Kidney (tissue), 13 donors: ENCODE measurements at regions not wholly inside any gene's neighbourhood (a gene's known extent, or its start where the extent isn't known, plus 50 kb on each side); places are given as distances from the start of the nearest gene placed in this dataset.
"Not testable (repeated sequence)": the region's sequence is repeated elsewhere in the genome, so short reads cannot be mapped to it uniquely, and the experiment has no call there.

Experiments used
- DNase-seq, 5 donors: peaks; one replicate each; pipeline ENCODE4 v3.0.0-alpha.2; 2013 to 2020
- FAIRE-seq: peaks from 2 replicates; lab custom pipeline; 2012; peaks lifted over from hg19 to GRCh38; lab: Jason Lieb, UNC
- H3K27ac ChIP-seq, 2 donors: one replicate each; pipeline ENCODE4 v1.7.0; 2013; ENCODE audit warnings: low read depth in 2 of 2, low read length in 2 of 2, inconsistent platforms in 1 of 2
- H3K27me3 ChIP-seq: one replicate; pipeline ENCODE4 v1.7.1; 2013; ENCODE audit warnings: low read length, inconsistent platforms; ENCODE audit not compliant: control insufficient read depth, insufficient read depth
- H3K36me3 ChIP-seq, 3 donors: one replicate each; pipeline versions ENCODE4 v1.7.0 to v1.7.1; 2013; ENCODE audit warnings: low read length in 3 of 3, control low read depth in 1 of 3, inconsistent platforms in 1 of 3; ENCODE audit not compliant: insufficient read depth in 3 of 3, control insufficient read depth in 2 of 3
- H3K4me1 ChIP-seq, 3 donors: one replicate each; pipeline versions ENCODE4 v1.7.0 to v1.7.1; 2013; ENCODE audit warnings: low read length in 3 of 3, inconsistent platforms in 1 of 3, low read depth in 1 of 3; ENCODE audit not compliant: control insufficient read depth in 2 of 3, insufficient read depth in 2 of 3
- H3K4me3 ChIP-seq, 3 donors: one replicate each; pipeline versions ENCODE4 v1.7.0 to v1.8.1; 2013; ENCODE audit warnings: low read length in 3 of 3, control low read depth in 1 of 3, inconsistent platforms in 1 of 3
- H3K9ac ChIP-seq, 3 donors: one replicate each; pipeline versions ENCODE4 v1.7.0 to v1.7.1; 2013; ENCODE audit warnings: low read length in 3 of 3, control low read depth in 1 of 3, inconsistent platforms in 1 of 3
- H3K9me3 ChIP-seq, 3 donors: one replicate each; pipeline versions ENCODE4 v1.7.0 to v1.7.1; 2013; ENCODE audit warnings: low read length in 3 of 3, control low read depth in 1 of 3, inconsistent platforms in 1 of 3; ENCODE audit not compliant: control insufficient read depth in 2 of 3, insufficient read depth in 1 of 3
- intact Hi-C: fragments of 100-400 bp; cut with DNase I; formaldehyde crosslinking; loops from one replicate; pipeline ENCODE4 v1.11.1; 2022
- TF ChIP-seq, protein P1 (sequence below): IDR thresholded peaks from 3 replicates; pipeline ENCODE4 v1.5.1; 2012; ENCODE audit warnings: mild to moderate bottlenecking, moderate library complexity, borderline replicate concordance; ENCODE audit not compliant: insufficient read depth; ENCODE audit errors: extremely low read depth
- donor health status: control.
- donor health status: control.
- donor health status: control.
- donor health status: control.
- donor health status: control.
- donor health status: DM: yes; HTN: yes; CAD: no.
- donor health status: Normal renal cell carcinoma (clear cell type).

DNA sequence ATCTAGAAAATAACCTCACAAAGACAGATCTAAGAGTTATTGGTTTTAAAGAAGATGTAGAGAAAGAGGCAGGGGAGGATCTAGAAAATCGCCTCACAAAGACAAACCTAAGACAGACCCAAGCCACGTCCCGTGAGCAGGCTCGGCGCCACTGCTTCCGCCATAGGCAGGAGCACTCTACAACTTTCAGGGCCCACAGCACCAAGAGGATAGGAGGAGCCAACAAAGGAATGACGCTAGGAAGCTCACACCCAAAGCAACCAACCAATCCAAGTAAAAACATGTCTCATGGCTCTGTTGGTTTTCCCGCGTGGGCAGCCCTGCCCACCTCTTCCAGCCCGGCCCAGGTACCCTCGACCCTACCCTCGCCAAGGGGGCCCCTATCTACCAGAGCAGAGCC lies 4167.4 kb upstream of the OR11H1 start:
- Histone ChIP-seq H3K27me3 (no peaks in the 10 kb centered on the region), H3K9ac (no peak overlapping the region), H3K4me1 (no peaks in the 10 kb centered on the region), H3K9me3 (peaks cover 0 to 5% (median 2%) of the 10 kb centered on the region in 3 donors), H3K36me3 (no peaks in the 10 kb centered on the region), H3K27ac (no peak overlapping the region), H3K4me3 (no peak overlapping the region)
- intact Hi-C loops = no loop called here
- no peak for FAIRE-seq
- no peak for DNase-seq
- TF ChIP-seq, protein P1, sequence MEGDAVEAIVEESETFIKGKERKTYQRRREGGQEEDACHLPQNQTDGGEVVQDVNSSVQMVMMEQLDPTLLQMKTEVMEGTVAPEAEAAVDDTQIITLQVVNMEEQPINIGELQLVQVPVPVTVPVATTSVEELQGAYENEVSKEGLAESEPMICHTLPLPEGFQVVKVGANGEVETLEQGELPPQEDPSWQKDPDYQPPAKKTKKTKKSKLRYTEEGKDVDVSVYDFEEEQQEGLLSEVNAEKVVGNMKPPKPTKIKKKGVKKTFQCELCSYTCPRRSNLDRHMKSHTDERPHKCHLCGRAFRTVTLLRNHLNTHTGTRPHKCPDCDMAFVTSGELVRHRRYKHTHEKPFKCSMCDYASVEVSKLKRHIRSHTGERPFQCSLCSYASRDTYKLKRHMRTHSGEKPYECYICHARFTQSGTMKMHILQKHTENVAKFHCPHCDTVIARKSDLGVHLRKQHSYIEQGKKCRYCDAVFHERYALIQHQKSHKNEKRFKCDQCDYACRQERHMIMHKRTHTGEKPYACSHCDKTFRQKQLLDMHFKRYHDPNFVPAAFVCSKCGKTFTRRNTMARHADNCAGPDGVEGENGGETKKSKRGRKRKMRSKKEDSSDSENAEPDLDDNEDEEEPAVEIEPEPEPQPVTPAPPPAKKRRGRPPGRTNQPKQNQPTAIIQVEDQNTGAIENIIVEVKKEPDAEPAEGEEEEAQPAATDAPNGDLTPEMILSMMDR = no peak

DNA sequence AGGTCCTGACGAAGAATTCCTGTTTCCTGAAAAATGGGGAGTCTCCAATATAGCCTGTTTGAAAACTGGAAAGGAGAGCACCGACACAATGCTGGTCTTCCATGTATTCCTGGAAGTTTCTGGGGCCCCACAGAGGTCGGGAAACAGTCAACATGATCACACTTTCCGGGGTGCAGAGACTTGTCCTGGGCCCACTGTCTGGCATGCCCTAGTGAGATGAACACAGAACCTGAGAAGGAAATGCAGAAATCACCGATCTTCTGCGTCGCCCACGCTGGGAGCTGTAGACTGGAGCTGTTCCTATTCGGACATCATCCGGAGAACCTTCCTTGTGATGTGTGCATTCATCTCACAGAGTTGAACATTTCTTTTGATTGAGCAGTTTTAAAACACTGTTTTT lies 4166.5 kb upstream of the OR11H1 start:
- H3K9me3 ChIP-seq, H3K27me3 ChIP-seq, H3K4me3 ChIP-seq, H3K36me3 ChIP-seq, intact Hi-C loops, DNase-seq, H3K27ac ChIP-seq, FAIRE-seq, H3K4me1 ChIP-seq, H3K9ac ChIP-seq: not testable (repeated sequence)

DNA sequence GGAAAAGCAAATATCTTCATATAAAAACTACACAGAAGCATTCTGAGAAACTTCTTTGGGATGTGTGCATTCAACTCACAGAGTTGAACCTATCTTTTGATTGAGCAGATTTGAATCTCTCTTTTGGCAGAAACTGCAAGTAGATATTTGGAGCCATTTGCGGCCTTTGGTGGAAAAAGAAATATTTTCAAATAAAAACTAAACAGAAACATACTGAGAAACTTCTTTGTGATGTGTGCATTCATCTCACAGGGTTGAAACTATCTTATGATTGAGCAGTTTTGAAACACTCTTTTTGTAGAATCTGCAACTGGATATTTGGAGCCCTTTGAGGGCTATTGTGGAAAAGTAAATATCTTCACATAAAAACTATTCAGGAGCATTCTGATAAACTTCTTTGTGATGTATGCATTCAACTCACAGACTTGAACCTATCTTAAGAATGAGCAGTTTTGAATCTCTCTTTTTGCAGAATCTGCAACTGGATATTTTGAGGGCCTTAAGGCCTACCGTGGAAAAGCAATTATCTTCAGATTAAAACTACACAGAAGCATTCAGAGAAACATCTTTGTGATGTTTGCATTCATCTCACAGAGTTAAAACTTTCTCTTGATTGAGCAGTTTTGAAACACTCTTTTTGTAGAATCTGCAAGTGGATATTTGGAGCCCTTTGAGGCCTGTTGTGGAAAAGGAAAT lies 4158.2 kb upstream of the OR11H1 start:
- H3K9ac ChIP-seq, H3K27ac ChIP-seq, H3K4me3 ChIP-seq, H3K9me3 ChIP-seq, FAIRE-seq, H3K4me1 ChIP-seq, intact Hi-C loops, H3K27me3 ChIP-seq, DNase-seq, H3K36me3 ChIP-seq: not testable (repeated sequence)

DNA sequence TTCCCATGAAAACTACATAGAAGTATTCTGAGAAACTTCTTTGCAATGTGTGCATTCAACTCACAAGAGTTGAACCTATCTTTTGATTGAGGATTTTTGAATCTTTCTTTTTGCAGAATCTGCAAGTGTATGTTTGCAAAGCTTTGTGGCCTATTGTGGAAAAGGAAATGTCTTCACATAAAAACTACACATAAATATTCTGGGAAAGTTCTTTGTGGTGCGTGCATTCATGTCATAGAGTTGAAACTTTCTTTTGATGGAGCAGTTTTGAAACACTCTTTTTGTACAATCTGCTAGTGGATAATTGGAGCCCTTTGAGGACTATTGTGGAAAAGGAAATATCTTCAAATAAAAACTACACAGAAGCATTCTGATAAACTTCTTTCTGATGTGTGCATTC lies 4157.7 kb upstream of the OR11H1 start:
- H3K4me3 ChIP-seq, H3K4me1 ChIP-seq, FAIRE-seq, H3K9ac ChIP-seq, H3K9me3 ChIP-seq, H3K27ac ChIP-seq, H3K36me3 ChIP-seq, intact Hi-C loops, H3K27me3 ChIP-seq, DNase-seq: not testable (repeated sequence)
